H9 (cell line): ENCODE measurements at regions not wholly inside any gene's neighbourhood (a gene's known extent, or its start where the extent isn't known, plus 50 kb on each side); places are given as distances from the start of the nearest gene placed in this dataset.

Source experiments
- DNase-seq: peaks from one replicate; pipeline ENCODE4 v3.0.0-alpha.2; 2017
- H2AFZ ChIP-seq: one replicate; pipeline ENCODE4 v1.6.1; 2013; ENCODE audit warnings: mild to moderate bottlenecking, low read length, control low read depth, moderate library complexity
- H2AK5ac ChIP-seq: 2 replicates; pipeline ENCODE4 v1.6.1; 2013; ENCODE audit warnings: low read length, control low read depth, mixed read lengths; ENCODE audit not compliant: insufficient read length
- H2BK120ac ChIP-seq: one replicate; pipeline ENCODE4 v1.6.1; 2013; ENCODE audit warnings: low read depth, mild to moderate bottlenecking, low read length, control low read depth, inconsistent platforms; ENCODE audit not compliant: poor library complexity, severe bottlenecking
- H2BK12ac ChIP-seq: 2 replicates; pipeline ENCODE4 v1.6.1; 2013; ENCODE audit warnings: low read length, control low read depth, mixed read lengths, low read depth; ENCODE audit not compliant: insufficient read length
- H2BK15ac ChIP-seq: 2 replicates; pipeline ENCODE4 v1.6.1; 2013; ENCODE audit warnings: low read depth, low read length, control low read depth
- H2BK20ac ChIP-seq: one replicate; pipeline ENCODE4 v1.6.1; 2013; ENCODE audit warnings: low read depth, mild to moderate bottlenecking, low read length, control low read depth, inconsistent platforms; ENCODE audit not compliant: poor library complexity, severe bottlenecking
- H2BK5ac ChIP-seq: 2 replicates; pipeline ENCODE4 v1.6.1; 2013; ENCODE audit warnings: low read length, control low read depth, mixed read lengths; ENCODE audit not compliant: insufficient read length
- H3K14ac ChIP-seq: 2 replicates; pipeline ENCODE4 v1.6.1; 2013; ENCODE audit warnings: low read length, control low read depth; ENCODE audit not compliant: insufficient read depth
- H3K18ac ChIP-seq: 2 replicates; pipeline ENCODE4 v1.6.1; 2013; ENCODE audit warnings: low read depth, mild to moderate bottlenecking, mixed read lengths, low read length, control low read depth; ENCODE audit not compliant: insufficient read length
- H3K23ac ChIP-seq: 2 replicates; pipeline ENCODE4 v1.6.1; 2013; ENCODE audit warnings: low read length, control low read depth, mixed read lengths, low read depth; ENCODE audit not compliant: insufficient read length
- H3K23me2 ChIP-seq: 2 replicates; pipeline ENCODE4 v1.6.1; 2013; ENCODE audit warnings: low read depth, mild to moderate bottlenecking, mixed read lengths, low read length, control low read depth; ENCODE audit not compliant: insufficient read length, poor library complexity, severe bottlenecking
- H3K27ac ChIP-seq: 2 replicates; pipeline ENCODE4 v1.5.1; 2013; ENCODE audit warnings: low read length, control low read depth, mixed read lengths, low read depth; ENCODE audit not compliant: insufficient read length
- H3K27me3 ChIP-seq: 2 replicates; pipeline ENCODE4 v1.6.1; 2013; ENCODE audit warnings: low read length, control low read depth, inconsistent platforms; ENCODE audit not compliant: insufficient read depth
- H3K4ac ChIP-seq: 2 replicates; pipeline ENCODE4 v1.6.1; 2013; ENCODE audit warnings: low read depth, mild to moderate bottlenecking, control low read depth, inconsistent platforms, low read length, moderate library complexity
- H3K4me1 ChIP-seq: 2 replicates; pipeline ENCODE4 v1.6.1; 2013; ENCODE audit warnings: low read length, control low read depth, inconsistent platforms; ENCODE audit not compliant: insufficient read depth
- H3K4me2 ChIP-seq: 2 replicates; pipeline ENCODE4 v1.6.1; 2013; ENCODE audit warnings: low read length, control low read depth, mixed read lengths; ENCODE audit not compliant: insufficient read length, insufficient read depth
- H3K56ac ChIP-seq: 2 replicates; pipeline ENCODE4 v1.6.1; 2013; ENCODE audit warnings: low read depth, mild to moderate bottlenecking, mixed read lengths, low read length, control low read depth; ENCODE audit not compliant: insufficient read length
- H3K79me1 ChIP-seq: 2 replicates; pipeline ENCODE4 v1.6.1; 2013; ENCODE audit warnings: low read depth, mild to moderate bottlenecking, moderate library complexity, low read length, control low read depth, inconsistent platforms; ENCODE audit not compliant: insufficient read depth, poor library complexity, severe bottlenecking
- H3K79me2 ChIP-seq: 2 replicates; pipeline ENCODE4 v1.6.1; 2013; ENCODE audit warnings: low read length, control low read depth, inconsistent platforms; ENCODE audit not compliant: insufficient read depth
- H3K9ac ChIP-seq: 2 replicates; pipeline ENCODE4 v1.6.1; 2013; ENCODE audit warnings: low read length, control low read depth, mixed read lengths; ENCODE audit not compliant: insufficient read length; ENCODE audit errors: extremely low read depth
- H3K9me3 ChIP-seq: one replicate; pipeline ENCODE4 v1.6.1; 2013; ENCODE audit warnings: low read depth, low read length, inconsistent platforms; ENCODE audit not compliant: control insufficient read depth
- H3T11ph ChIP-seq: one replicate; pipeline ENCODE4 v1.6.1; 2013; ENCODE audit warnings: mild to moderate bottlenecking, low read length, control low read depth, inconsistent platforms
- H4K20me1 ChIP-seq: one replicate; pipeline ENCODE4 v1.6.1; 2013; ENCODE audit not compliant: control insufficient read depth, insufficient read length, insufficient read depth
- H4K5ac ChIP-seq: 2 replicates; pipeline ENCODE4 v1.6.1; 2013; ENCODE audit warnings: low read depth, mild to moderate bottlenecking, mixed read lengths, low read length, control low read depth; ENCODE audit not compliant: insufficient read length
- H4K8ac ChIP-seq: replicated peaks from 2 replicates; pipeline ENCODE4 v1.6.1; 2013; ENCODE audit warnings: low read length, control low read depth, mixed read lengths, low read depth; ENCODE audit not compliant: insufficient read length
- H4K91ac ChIP-seq: 2 replicates; pipeline ENCODE4 v1.6.1; 2013; ENCODE audit warnings: low read depth, mild to moderate bottlenecking, moderate library complexity, mixed read lengths, low read length, control low read depth; ENCODE audit not compliant: insufficient read length
- H3K27ac Mint-ChIP-seq, 3 experiments: 2 replicates in 2 of 3; 3 replicates in 1 of 3; pipeline ENCODE4 v1.8.0; 2020 to 2021; ENCODE audit warnings: mixed read lengths in 3 of 3, mild to moderate bottlenecking in 1 of 3, moderate library complexity in 1 of 3
- H3K27me3 Mint-ChIP-seq: 2 replicates; pipeline ENCODE4 v1.8.0; 2021; ENCODE audit warnings: low read depth, mild to moderate bottlenecking, moderate library complexity, mixed read lengths
- H3K36me3 Mint-ChIP-seq, 3 experiments: 2 replicates in 2 of 3; 3 replicates in 1 of 3; pipeline ENCODE4 v1.8.0; 2020 to 2021; ENCODE audit warnings: low read depth in 3 of 3, mixed read lengths in 3 of 3; ENCODE audit not compliant: insufficient read depth in 1 of 3
- H3K4me1 Mint-ChIP-seq, 2 experiments: 2 replicates each; pipeline ENCODE4 v1.8.0; 2020; ENCODE audit warnings: mixed read lengths in 2 of 2
- H3K4me3 Mint-ChIP-seq, 2 experiments: 2 replicates in 1 of 2; 3 replicates in 1 of 2; pipeline ENCODE4 v1.8.0; 2020 to 2021; ENCODE audit warnings: mild to moderate bottlenecking in 2 of 2, mixed read lengths in 2 of 2, moderate library complexity in 1 of 2
- H3K9me3 Mint-ChIP-seq, 2 experiments: 2 replicates in 1 of 2; 3 replicates in 1 of 2; pipeline ENCODE4 v1.8.0; 2020; ENCODE audit warnings: mild to moderate bottlenecking in 2 of 2, mixed read lengths in 2 of 2, moderate library complexity in 1 of 2
- WGBS: extraction: QIAGEN DNeasy Blood & Tissue Kit; methylation state at CpG from one replicate; pipeline ENCODE4 v1.1.7; 2013; ENCODE audit warnings: missing lambda C conversion rate, low lambda C conversion rate, mixed read lengths; ENCODE audit not compliant: insufficient read length; ENCODE audit errors: extremely low coverage; 5-methylcytosine and 5-hydroxymethylcytosine counted together
- TF ChIP-seq, protein P1 (sequence below): fragments of 200-600 bp; sonication (generic); conservative IDR thresholded peaks from 3 replicates; pipeline ENCODE4 v1.8.0; 2021; ENCODE audit warnings: antibody characterized with exemption, mild to moderate bottlenecking

DNA sequence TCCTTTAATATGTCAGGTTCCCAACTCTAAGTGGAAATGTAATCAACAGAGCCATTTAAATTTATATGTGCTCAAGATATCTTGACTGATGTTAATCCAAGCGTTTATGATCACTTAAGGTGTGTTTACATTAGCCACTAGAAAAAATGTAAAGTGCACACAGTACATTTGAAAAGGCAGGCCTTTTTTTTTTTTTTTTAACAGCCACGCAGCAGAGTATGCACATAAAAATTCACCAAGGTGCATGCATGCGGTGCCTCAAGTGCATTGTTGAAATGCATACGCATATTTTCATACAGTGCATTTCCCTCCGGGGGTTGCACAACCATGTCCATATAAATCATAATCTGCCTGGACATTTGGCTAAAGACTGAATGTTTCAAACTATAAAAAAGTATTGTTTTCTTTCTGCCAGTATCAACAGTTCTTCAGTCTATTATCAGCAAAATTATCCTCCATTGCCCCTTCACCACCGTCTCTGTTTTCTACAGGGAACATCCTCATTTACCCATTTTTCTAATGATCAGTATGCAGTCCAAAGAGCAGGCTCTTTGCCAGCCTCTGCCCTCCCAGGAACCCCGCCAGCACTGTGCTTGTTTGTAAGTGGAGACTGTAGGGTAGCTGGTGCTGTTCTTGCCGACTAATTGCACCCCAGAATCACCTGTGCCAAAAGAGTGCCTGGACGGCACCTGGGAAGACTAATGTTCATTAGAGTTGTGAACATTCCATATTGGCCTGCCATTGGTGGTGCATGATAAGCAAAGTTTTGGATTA lies 611.2 kb upstream of the CFAP20DC start:
- no CpG with 5 or more reads among the region's 9 CpGs for WGBS
- peaks cover 13 to 15% of the 10 kb centered on the region in 2 experiments for H3K4me1 Mint-ChIP-seq
- no peak overlapping the region for H3K18ac ChIP-seq
- H3K4me3 Mint-ChIP-seq = no peak overlapping the region
- peaks cover 0 to 1% (median 0%) of the 10 kb centered on the region in 3 experiments; a peak in 1 of 7 replicates for H3K36me3 Mint-ChIP-seq
- no peaks in the 10 kb centered on the region for H3K9me3 ChIP-seq
- H3K27ac Mint-ChIP-seq = no peak overlapping the region
- H3K56ac ChIP-seq = no peak overlapping the region
- H3K79me1 ChIP-seq = no peaks in the 10 kb centered on the region
- no peak overlapping the region for H3T11ph ChIP-seq
- TF ChIP-seq, protein P1, sequence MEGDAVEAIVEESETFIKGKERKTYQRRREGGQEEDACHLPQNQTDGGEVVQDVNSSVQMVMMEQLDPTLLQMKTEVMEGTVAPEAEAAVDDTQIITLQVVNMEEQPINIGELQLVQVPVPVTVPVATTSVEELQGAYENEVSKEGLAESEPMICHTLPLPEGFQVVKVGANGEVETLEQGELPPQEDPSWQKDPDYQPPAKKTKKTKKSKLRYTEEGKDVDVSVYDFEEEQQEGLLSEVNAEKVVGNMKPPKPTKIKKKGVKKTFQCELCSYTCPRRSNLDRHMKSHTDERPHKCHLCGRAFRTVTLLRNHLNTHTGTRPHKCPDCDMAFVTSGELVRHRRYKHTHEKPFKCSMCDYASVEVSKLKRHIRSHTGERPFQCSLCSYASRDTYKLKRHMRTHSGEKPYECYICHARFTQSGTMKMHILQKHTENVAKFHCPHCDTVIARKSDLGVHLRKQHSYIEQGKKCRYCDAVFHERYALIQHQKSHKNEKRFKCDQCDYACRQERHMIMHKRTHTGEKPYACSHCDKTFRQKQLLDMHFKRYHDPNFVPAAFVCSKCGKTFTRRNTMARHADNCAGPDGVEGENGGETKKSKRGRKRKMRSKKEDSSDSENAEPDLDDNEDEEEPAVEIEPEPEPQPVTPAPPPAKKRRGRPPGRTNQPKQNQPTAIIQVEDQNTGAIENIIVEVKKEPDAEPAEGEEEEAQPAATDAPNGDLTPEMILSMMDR = no peak
- no peak overlapping the region for H4K8ac ChIP-seq
- H4K91ac ChIP-seq = no peak overlapping the region
- no peak overlapping the region for H3K4ac ChIP-seq
- no peak overlapping the region for H2AFZ ChIP-seq
- no peaks in the 10 kb centered on the region for H3K23me2 ChIP-seq
- H4K5ac ChIP-seq = no peak overlapping the region
- no peak overlapping the region for H2BK15ac ChIP-seq
- no peak overlapping the region for H2BK120ac ChIP-seq
- H2BK12ac ChIP-seq = no peak overlapping the region
- H3K4me1 ChIP-seq = no peaks in the 10 kb centered on the region
- H4K20me1 ChIP-seq = no peaks in the 10 kb centered on the region
- no peaks in the 10 kb centered on the region for H3K79me2 ChIP-seq
- no peak overlapping the region for H3K27ac ChIP-seq
- no peak overlapping the region for H3K14ac ChIP-seq
- H2BK5ac ChIP-seq = no peak overlapping the region
- H3K9ac ChIP-seq = no peak overlapping the region
- DNase-seq = no peak
- H2AK5ac ChIP-seq = no peak overlapping the region
- no peak overlapping the region for H2BK20ac ChIP-seq
- H3K23ac ChIP-seq = no peak overlapping the region
- H3K27me3 Mint-ChIP-seq = peaks cover 3% of the 10 kb centered on the region
- H3K9me3 Mint-ChIP-seq = no peaks in the 10 kb centered on the region; a peak in 1 of 5 replicates
- H3K27me3 ChIP-seq = no peaks in the 10 kb centered on the region
- H3K4me2 ChIP-seq = no peak overlapping the region
